NAMALWA (cell line): ENCODE measurements at regions not wholly inside any gene's neighbourhood (a gene's known extent, or its start where the extent isn't known, plus 50 kb on each side); places are given as distances from the start of the nearest gene placed in this dataset.

Source experiments
- DNase-seq: peaks from one replicate; pipeline ENCODE4 v3.0.0-alpha.2; 2015; ENCODE audit warnings: low spot score

- no peak for DNase-seq
These were observed 51.9 kb upstream of the TMEM163 start for GRCh38 chr2:134770702-134771101.

- no peak for DNase-seq
These were observed 52.6 kb upstream of the TMEM163 start for GRCh38 chr2:134771313-134771801.

GRCh38 chr2:134772493-134773169 is 53.8 kb upstream of the TMEM163 start:
- DNase-seq, result no peak

GRCh38 chr2:134773335-134773734 is 54.5 kb upstream of the TMEM163 start:
- no peak for DNase-seq

- DNase-seq, result no peak
These were observed 55.3 kb upstream of the TMEM163 start for GRCh38 chr2:134773759-134774742.

GRCh38 chr2:134774786-134775641 is 56.2 kb upstream of the TMEM163 start:
- DNase-seq, result no peak

- no peak for DNase-seq
These were observed 58.0 kb upstream of the TMEM163 start for GRCh38 chr2:134776836-134777235.

GRCh38 chr2:134777593-134777992 is 58.8 kb upstream of the TMEM163 start:
- no peak for DNase-seq

- no peak for DNase-seq
These were observed 59.6 kb upstream of the TMEM163 start for GRCh38 chr2:134778372-134778771.

- DNase-seq, result no peak
These were observed 57.4 kb upstream of the ACMSD start for GRCh38 chr2:134780972-134781371.

- DNase-seq, result no peak
These were observed 56.3 kb upstream of the ACMSD start for GRCh38 chr2:134782107-134782506.

GRCh38 chr2:134782792-134783191 is 55.6 kb upstream of the ACMSD start:
- peak; percentile 74 for DNase-seq

- no peak for DNase-seq
These were observed 54.5 kb upstream of the ACMSD start for GRCh38 chr2:134783912-134784311.

GRCh38 chr2:134785659-134786430 is 52.6 kb upstream of the ACMSD start:
- DNase-seq, result no peak

- DNase-seq, result no peak
These were observed 50.0 kb upstream of the ACMSD start for GRCh38 chr2:134788417-134788816.
